KBM-7 (cell line): ENCODE measurements at regions not wholly inside any gene's neighbourhood (a gene's known extent, or its start where the extent isn't known, plus 50 kb on each side); places are given as distances from the start of the nearest gene placed in this dataset.

Source experiments
- DNase-seq: peaks from one replicate; pipeline ENCODE4 v3.0.0-alpha.2; 2015
- in situ Hi-C: fragments of 300-500 bp; cut with MboI; formaldehyde crosslinking; loops from 2 replicates; pipeline ENCODE4 v1.14.3; 2020; ENCODE audit warnings: low sequenced_read_pairs, low pct_unique_long_range_greater_than_20kb, mixed read lengths

DNA sequence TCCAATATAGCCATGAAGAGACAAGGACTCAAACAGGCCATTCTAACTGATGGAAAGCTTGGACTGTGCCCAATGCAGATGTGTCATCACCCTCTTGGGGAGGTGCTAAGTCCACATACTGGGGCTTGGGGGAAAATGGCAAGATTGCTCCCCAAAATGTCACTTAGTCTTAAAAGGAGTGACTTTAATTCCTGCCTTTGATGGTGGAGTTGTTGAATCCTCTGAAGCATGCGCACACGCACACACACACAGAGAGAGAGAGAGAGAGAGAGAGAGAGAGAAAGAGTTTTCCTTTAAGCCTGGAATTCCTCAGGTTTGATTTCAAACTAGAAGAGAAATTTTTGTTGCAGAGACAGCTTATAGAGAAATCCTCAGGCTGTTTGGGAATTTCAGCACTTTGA lies 161.9 kb upstream of the GAS1 start:
- in situ Hi-C loops, result no loop called here
- no peak for DNase-seq

- in situ Hi-C loops, result no loop called here
- DNase-seq, result no peak
Observed at GRCh38 chr9:87109851-87110250, 162.5 kb upstream of the GAS1 start.

- no peak for DNase-seq
- in situ Hi-C loops, result no loop called here
Observed at GRCh38 chr9:87111010-87111409, 163.7 kb upstream of the GAS1 start.

- in situ Hi-C loops, result no loop called here
- no peak for DNase-seq
Observed at GRCh38 chr9:87112656-87113055, 165.3 kb upstream of the GAS1 start.

- no peak for DNase-seq
- in situ Hi-C loops, result no loop called here
Observed at GRCh38 chr9:87113874-87114273, 166.6 kb upstream of the GAS1 start.

DNA sequence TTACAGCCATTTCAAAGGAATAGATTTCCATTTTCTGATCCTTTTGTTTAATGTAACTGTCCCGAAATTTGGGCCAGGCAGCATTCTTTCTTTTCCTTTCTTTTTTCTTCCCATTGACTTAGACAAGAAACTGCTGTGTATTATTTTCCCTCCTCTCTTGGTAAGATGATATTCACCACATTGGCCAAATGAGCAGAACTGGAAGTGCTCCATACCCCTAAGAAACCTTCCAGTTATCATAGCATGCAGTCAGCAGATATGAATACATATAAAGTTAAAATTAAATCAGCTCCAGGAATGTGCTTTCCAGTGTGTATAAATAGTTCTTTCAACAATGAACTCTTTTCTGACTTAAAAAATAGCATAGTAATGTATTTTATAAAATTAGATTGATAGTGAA lies 168.5 kb upstream of the GAS1 start:
- no peak for DNase-seq
- in situ Hi-C loops, result no loop called here

GRCh38 chr9:87116492-87116891 lies 169.2 kb upstream of the GAS1 start:
- in situ Hi-C loops, result no loop called here
- DNase-seq, result no peak

- in situ Hi-C loops, result no loop called here
Observed at GRCh38 chr9:87118594-87118993, 171.3 kb upstream of the GAS1 start.

GRCh38 chr9:87119328-87119881 lies 172.1 kb upstream of the GAS1 start:
- in situ Hi-C loops, result no loop called here
- no peak for DNase-seq

More at GRCh38 chr9:87118594-87118993, 171.3 kb upstream of the GAS1 start:
- DNase-seq, result no peak

- in situ Hi-C loops, result no loop called here
- DNase-seq, result no peak
Observed at GRCh38 chr9:87120610-87121009, 173.3 kb upstream of the GAS1 start.

GRCh38 chr9:87122947-87123685 lies 175.8 kb upstream of the GAS1 start:
- in situ Hi-C loops, result no loop called here
- no peak for DNase-seq

DNA sequence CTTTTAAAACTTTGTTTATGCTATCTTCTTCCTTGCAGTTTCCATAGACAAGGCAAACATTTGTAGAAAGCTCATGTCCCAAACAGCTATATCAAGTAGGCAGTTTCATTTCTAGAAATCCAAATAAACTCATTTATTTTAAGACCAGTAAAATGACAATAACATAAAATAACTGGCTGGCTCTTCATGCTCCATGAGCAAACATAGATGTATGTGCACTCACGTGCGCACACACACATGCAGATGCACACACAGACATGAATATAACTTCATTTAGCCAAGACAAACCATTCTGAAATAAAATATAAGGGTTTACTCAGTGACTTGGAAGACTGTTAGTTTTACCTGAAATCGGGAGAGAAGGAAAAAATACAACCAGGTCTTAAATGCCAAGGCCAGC lies 176.5 kb upstream of the GAS1 start:
- DNase-seq, result no peak
- in situ Hi-C loops, result no loop called here

DNA sequence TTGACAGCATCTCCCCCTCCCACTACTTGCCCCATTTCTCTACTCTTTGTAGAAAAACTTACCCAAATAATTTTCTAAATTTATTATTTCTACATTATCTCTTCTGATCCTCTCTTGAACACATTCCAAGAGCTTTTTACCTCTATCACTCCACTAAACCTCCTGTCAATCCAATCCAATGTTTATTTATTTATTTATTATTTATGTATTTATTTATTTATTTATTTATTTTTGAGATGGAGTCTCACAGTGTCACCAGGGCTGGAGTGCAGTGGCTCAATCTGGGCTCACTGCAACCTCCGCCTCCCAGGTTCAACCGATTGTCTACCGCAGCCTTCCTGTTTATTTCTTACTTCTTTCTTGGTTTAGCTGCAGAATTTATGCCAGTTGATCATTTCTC lies 178.5 kb upstream of the GAS1 start:
- DNase-seq, result no peak
- in situ Hi-C loops, result no loop called here

GRCh38 chr9:87127543-87127942 lies 180.2 kb upstream of the GAS1 start:
- in situ Hi-C loops, result no loop called here
- DNase-seq, result no peak

- no peak for DNase-seq
- in situ Hi-C loops, result no loop called here
Observed at GRCh38 chr9:87127978-87128614, 180.8 kb upstream of the GAS1 start.

DNA sequence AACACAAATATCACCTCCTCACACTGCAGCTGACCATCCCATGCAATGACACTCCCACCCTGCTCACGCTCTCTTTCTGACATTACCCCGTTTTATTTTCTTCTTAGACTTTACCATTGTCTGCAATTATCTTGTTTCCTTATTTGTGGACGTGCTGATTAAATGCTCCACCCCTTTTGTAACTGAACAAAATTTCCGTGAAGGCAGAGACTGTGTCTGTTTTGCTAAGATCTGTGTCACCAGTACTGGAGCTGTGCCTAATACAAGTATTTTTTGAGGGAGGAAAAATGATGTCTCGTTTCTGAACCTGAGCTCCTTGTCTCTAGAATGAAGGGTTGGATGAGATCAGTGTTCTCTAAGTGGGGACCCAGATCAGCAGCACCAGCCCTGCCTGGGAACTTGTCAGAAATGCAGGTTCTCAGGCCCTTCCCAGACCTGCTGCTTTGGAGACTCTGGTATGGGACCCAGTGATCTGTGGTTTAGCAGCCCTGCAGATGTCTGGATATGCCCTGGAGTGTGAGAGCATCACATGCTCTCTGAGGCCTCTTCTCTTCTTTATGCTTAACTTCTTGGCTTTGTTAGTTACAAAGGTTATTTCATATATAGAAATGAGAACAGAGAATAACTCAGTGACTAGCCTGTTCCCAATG lies 181.7 kb upstream of the GAS1 start:
- in situ Hi-C loops, result no loop called here
- no peak for DNase-seq

GRCh38 chr9:87135074-87135473 lies 187.8 kb upstream of the GAS1 start:
- DNase-seq, result no peak
- in situ Hi-C loops, result no loop called here

- no peak for DNase-seq
- in situ Hi-C loops, result no loop called here
Observed at GRCh38 chr9:87137718-87138117, 190.4 kb upstream of the GAS1 start.

DNA sequence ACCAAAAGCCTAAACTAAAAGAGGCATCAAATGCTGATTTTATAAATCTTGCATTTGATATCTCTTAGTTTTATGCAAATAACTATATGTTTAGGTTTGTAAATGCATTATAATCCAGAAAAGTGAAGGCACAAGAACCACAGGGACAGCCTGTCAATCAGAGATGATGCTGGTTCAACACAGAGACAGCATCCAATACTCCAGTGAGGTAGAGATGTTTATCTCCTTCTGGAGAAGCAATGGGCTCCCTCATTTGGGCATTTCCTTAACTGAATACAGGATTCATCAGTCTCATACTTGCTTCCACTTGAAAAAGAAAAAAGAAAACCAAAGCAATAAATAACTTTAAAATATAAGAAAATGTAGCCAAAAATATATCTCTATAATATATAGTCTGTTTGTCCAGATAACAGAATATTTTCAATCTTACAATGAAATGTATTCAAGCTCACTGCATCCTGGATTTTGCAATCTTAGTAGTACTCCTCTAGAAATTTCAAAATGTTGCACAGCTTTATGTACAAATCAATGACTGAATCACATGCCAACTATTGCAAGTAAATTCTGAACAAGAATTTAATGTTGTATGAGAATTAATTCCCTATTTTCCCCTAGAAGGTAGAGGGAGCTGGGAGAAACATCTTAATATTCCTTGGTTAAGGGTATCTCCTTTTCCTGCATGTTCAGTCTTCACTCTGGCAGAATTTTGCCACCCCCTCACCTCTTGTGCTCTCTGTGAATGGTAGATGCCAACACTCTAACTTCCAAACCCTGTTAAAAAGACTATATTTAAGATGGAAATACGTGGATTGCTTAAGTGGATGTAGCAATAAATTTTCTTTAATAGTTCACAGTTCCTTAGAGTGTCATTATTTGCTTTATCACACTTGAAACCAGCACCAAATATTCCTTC lies 191.1 kb upstream of the GAS1 start:
- in situ Hi-C loops, result no loop called here
- DNase-seq, result no peak
